LNCaP clone FGC (cell line): ENCODE measurements at regions not wholly inside any gene's neighbourhood (a gene's known extent, or its start where the extent isn't known, plus 50 kb on each side); places are given as distances from the start of the nearest gene placed in this dataset.

Source experiments
- DNase-seq: peaks from one replicate; pipeline ENCODE4 v3.0.0-alpha.2; 2011; ENCODE audit warnings: low read depth
- H3K4me3 ChIP-seq: 2 replicates; pipeline ENCODE4 v1.5.1; 2011; ENCODE audit warnings: mild to moderate bottlenecking, low read depth, low read length, control low read depth
- CTCF ChIP-seq: IDR thresholded peaks from 2 replicates; pipeline ENCODE4 v1.5.1; 2012; ENCODE audit warnings: mild to moderate bottlenecking; ENCODE audit not compliant: control insufficient read depth, insufficient read depth; ENCODE audit errors: extremely low read depth

- DNase-seq = no peak
- TF ChIP-seq CTCF = no peak
- H3K4me3 ChIP-seq = no peak overlapping the region
Observed at GRCh38 chr3:124535306-124535705, 194.9 kb upstream of the UMPS start.

GRCh38 chr3:124540550-124541211 lies 189.6 kb upstream of the UMPS start:
- no peak for DNase-seq
- no peak overlapping the region for H3K4me3 ChIP-seq
- TF ChIP-seq CTCF = no peak

GRCh38 chr3:124542214-124542869 lies 187.9 kb upstream of the UMPS start:
- no peak for DNase-seq
- no peak for TF ChIP-seq CTCF
- H3K4me3 ChIP-seq = no peak overlapping the region

- no peak for DNase-seq
- no peak overlapping the region for H3K4me3 ChIP-seq
- no peak for TF ChIP-seq CTCF
Observed at GRCh38 chr3:124545891-124546290, 184.4 kb upstream of the UMPS start.

- TF ChIP-seq CTCF = no peak
- no peak overlapping the region for H3K4me3 ChIP-seq
- DNase-seq = peak; percentile 99
Observed at GRCh38 chr3:124552224-124552623, 178.0 kb upstream of the UMPS start.

GRCh38 chr3:124553178-124553577 lies 177.1 kb upstream of the UMPS start:
- no peak overlapping the region for H3K4me3 ChIP-seq
- no peak for TF ChIP-seq CTCF
- no peak for DNase-seq

GRCh38 chr3:124556636-124557035 lies 173.6 kb upstream of the UMPS start:
- no peak for DNase-seq
- TF ChIP-seq CTCF = no peak

More at GRCh38 chr3:124556636-124557035, 173.6 kb upstream of the UMPS start:
- H3K4me3 ChIP-seq = no peak overlapping the region
